HG03565 (cell line): ENCODE measurements at regions not wholly inside any gene's neighbourhood (a gene's known extent, or its start where the extent isn't known, plus 50 kb on each side); places are given as distances from the start of the nearest gene placed in this dataset.
"Not testable (repeated sequence)": the region's sequence is repeated elsewhere in the genome, so short reads cannot be mapped to it uniquely, and the experiment has no call there.

Experiments
- ATAC-seq: cut with Tn5 transposase; IDR thresholded peaks from one replicate; pipeline ENCODE4 v1.9.1; 2021; ENCODE audit warnings: mild to moderate bottlenecking, moderate library complexity; ENCODE audit not compliant: unreplicated experiment

- no peak for ATAC-seq
Observed at GRCh38 chr17:77531002-77531401, 390.2 kb downstream of the SEC14L1 start.

DNA sequence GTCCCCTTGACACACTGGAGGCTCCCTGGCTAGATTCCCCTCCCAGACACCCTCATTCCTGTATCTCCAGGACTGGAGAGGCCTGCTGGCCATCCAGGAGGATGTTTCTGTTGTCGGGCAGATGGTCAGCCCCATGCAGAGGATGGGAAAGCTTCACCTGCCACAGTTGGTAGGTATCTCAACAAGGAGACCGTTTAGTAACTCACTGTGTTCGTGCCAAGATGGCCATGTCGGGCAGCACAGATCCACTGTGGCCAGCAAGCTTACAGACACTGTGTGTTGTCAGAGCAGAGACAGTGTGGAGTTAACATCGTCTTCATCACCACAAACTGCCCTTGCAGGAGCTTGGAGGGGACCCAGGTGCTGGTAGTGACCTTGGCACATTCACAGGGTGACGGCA lies 390.9 kb downstream of the SEC14L1 start:
- no peak for ATAC-seq

GRCh38 chr17:77533697-77534096 lies 392.9 kb downstream of the SEC14L1 start:
- not testable (repeated sequence) for ATAC-seq

GRCh38 chr17:77534137-77534536 lies 393.4 kb downstream of the SEC14L1 start:
- no peak for ATAC-seq

GRCh38 chr17:77535435-77535834 lies 394.7 kb downstream of the SEC14L1 start:
- ATAC-seq = no peak

- no peak for ATAC-seq
Observed at GRCh38 chr17:77535892-77536291, 395.1 kb downstream of the SEC14L1 start.

GRCh38 chr17:77537566-77537965 lies 396.8 kb downstream of the SEC14L1 start:
- no peak for ATAC-seq

- no peak for ATAC-seq
Observed at GRCh38 chr17:77540531-77540930, 399.8 kb downstream of the SEC14L1 start.

GRCh38 chr17:77540975-77541374 lies 400.2 kb downstream of the SEC14L1 start:
- ATAC-seq = no peak

- no peak for ATAC-seq
Observed at GRCh38 chr17:77542011-77542410, 401.2 kb downstream of the SEC14L1 start.

- no peak for ATAC-seq
Observed at GRCh38 chr17:77542551-77543490, 402.1 kb downstream of the SEC14L1 start.

DNA sequence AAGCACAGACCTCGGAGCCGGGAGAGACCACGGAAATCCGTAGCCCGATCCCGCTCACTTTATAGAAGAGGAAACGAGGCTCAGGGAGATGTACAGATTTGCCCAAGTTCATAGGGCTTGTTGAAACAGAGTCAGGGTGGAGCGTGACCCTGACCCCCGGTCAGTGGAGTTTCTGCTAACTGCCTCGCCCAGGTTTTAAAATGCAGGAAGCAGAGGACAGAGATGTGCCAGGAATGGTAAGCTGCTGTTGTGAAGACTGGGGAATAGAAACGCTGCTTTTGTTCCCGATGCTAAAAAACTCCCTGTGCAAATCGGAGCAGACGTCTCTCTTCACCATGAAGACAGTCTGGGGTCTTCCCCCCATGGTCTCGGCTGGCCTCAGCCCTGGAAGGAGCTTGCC lies 403.0 kb downstream of the SEC14L1 start:
- no peak for ATAC-seq

GRCh38 chr17:77544347-77545110 lies 403.8 kb downstream of the SEC14L1 start:
- ATAC-seq = no peak

DNA sequence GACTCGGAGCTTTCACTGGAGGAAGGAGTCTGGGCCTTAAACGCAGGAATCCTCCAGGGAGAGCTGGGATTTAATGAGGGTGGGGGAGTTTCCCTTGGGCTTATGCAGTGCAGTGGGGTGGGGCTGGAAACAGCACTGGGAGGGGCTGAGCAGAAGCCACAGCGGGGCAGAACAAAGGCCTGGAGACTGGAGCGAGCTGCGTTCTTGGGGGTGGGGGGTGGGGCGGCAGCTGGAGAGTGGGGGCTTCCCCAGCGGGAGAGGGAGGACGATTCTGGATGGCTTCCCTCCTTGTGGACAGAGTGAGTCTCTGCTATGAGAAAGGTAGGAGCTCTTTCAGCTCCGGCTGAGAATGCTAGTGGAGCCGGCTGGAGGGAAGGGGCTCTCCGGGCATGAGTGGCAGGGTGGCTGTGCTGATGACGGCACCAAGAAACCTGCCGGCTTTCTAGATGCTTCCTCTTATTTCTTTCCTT lies 406.0 kb downstream of the SEC14L1 start:
- ATAC-seq = no peak

DNA sequence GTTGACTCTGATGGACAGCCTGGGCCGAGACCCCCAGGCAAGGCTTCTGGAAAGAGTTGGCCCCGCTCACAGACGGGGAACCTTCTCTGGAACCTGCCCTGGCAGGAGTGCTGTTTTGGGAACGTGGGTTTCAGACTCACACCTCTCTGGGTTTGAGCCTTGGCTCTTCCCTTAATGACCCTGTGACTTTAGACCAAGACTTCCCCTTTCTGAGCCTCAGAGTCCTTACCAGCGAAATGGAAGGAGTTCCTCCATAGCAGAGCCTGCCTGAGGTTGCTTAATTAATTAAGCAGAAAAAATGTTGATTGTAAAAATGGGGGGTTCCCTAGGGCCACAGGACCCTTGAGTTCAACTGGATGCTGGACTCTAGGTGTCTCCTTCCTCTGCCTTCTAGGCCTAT lies 408.2 kb downstream of the SEC14L1 start:
- ATAC-seq = no peak

DNA sequence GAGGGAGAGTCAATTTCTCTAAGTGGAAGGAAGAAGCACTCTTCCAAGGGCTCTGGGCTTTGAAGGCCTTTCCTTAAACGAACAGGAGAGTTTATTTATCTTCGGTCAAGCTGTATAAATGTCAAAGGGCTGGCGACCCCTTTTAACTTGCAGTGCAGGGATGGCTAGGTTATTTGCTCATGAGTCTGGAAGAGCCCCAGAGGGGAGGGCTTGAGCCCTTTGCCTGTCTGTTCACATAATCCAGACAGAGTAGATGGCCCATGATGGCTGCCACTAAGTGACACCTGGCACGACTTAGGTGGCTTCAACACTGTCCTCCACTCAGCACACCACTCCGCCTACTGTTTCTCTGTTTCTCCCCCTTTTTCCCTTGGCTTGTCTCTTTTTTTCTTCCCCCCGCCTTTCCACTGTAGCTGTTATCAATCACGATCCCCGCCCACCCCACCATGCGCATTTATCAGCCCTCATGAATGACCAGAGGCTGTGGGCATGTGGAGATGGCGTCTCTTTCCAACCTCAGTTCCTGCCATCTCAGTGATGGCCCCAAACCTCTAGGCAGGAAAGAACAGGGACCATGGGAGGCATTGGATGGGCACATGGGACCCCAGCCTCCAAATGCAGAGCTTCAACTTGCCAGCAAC lies 408.7 kb upstream of the TNRC6C start:
- ATAC-seq = no peak

DNA sequence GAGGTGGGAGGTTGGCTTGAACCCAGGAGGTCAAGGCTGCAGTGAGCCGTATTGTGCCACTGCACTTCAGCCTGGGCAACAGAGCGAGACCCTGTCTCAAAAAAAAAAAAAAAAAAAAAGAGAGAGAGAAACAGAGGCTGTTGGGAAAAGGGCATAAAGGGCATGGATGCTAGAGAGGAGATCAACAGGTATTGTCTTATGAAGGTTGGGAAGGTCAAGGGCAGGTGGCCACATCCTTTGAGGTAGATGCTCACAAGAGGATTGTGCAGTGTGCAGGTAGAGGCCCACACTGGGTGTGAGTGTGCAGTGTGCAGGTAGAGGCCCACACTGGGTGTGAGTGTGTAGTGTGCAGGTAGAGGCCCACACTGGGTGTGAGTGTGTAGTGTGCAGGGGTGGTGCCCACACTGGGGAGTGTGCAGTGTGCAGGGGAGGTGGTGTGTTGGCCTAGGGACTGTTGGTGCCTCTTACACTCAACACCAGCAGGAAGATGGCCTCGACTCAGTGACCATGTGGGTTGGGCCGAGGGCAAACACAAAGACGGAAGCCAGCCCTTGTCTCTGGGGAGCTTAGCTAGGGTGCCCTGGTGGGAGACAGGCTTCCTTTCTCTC lies 404.9 kb upstream of the TNRC6C start:
- no peak for ATAC-seq

DNA sequence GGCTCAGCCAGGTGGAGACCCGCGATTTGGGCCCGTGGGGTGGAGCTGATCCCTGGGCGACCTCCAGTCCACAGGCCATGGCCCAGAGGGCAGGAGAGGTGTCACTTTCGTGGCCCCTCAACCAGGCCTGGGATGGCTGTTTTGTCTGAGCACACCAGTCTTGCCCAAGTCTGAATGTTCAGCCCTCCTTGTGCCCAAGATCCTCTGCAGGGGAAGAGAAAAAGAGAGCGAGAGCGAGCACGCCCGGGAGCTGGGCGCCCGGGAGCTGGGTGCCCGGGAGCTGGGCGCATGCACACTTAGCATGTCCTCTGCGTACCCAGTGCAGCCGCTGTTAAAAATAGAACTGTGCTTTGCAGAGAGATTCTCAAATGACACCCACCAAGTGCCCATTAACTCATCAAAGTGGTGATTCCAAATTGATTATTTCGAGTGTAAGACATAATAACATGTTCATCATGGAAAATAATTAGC lies 403.3 kb upstream of the TNRC6C start:
- no peak for ATAC-seq

GRCh38 chr17:77555741-77556291 lies 402.7 kb upstream of the TNRC6C start:
- ATAC-seq = no peak

- ATAC-seq = no peak
Observed at GRCh38 chr17:77556383-77557061, 402.0 kb upstream of the TNRC6C start.
